ENCODE measurements at regions not wholly inside any gene's neighbourhood (a gene's known extent, or its start where the extent isn't known, plus 50 kb on each side); places are given as distances from the start of the nearest gene placed in this dataset.

DNA sequence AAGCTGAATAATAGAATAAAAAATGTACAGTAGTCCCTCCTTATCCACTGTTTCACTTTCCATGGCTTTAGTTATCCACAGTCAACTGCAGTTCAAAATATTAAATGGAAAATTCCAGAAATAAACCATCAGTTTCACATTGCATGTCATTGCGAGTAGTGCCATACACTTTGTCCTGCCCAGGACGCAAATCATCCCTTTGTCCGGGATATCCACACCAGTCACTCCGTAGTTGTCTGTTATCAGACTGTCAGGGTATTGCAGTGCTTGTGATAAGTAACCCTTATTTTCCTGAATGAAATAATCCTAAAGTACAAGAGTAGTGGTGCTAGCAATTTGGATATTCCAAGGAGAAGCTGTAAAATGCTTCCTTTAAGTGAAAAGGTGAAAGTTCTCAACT is 271.3 kb downstream of the DKK2 start:
- no peak for DNase-seq

- no peak for DNase-seq
Observed at GRCh38 chr4:106762666-106763443, 273.3 kb downstream of the DKK2 start.

DNA sequence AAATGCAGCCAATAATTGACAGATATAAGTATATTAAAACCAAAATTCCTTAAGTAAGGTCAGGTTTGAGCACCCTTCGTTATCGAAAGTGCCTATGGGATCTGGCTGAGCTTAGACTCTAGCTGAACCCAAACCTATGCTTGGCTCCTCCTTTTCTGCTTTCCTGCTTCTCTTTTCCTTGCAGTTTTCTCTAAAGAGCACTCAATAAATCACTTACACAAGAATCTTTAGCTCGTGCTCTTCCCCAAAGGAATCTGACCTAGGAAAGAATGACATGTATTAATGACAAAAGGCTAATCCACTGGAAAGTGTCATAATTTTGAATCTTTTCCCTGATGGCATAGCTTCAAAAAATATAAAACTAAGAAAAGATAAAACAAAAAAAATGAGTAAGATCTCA is 282.7 kb downstream of the DKK2 start:
- no peak for DNase-seq

GRCh38 chr4:106746451-106746850 is 289.7 kb downstream of the DKK2 start:
- no peak for DNase-seq

- DNase-seq: no peak
Observed at GRCh38 chr4:106738121-106738520, 298.0 kb downstream of the DKK2 start.

GRCh38 chr4:106718548-106718947 is 317.6 kb downstream of the DKK2 start:
- DNase-seq: no peak

- no peak for DNase-seq
Observed at GRCh38 chr4:106717091-106717490, 319.0 kb downstream of the DKK2 start.

DNA sequence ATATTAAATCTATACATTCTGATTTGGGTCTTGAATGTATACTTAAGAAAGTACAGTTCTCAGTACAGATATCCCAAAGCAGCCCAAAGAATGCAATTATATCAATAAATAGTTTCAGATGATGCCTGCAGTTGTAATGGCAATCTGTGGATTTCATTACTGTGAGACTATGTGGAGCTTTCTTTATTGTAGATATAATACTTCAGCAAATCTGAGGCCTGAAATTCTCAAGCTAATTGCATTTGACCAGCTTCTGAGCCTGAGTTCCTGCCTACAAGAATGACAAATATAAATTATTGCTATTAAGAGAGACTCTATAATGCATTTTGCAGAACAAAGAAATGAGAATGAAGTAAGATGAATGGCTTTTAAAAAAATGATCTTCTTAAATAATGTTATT is 320.3 kb downstream of the DKK2 start:
- DNase-seq: no peak

- DNase-seq: no peak
Observed at GRCh38 chr4:106708464-106708816, 327.7 kb downstream of the DKK2 start.

DNA sequence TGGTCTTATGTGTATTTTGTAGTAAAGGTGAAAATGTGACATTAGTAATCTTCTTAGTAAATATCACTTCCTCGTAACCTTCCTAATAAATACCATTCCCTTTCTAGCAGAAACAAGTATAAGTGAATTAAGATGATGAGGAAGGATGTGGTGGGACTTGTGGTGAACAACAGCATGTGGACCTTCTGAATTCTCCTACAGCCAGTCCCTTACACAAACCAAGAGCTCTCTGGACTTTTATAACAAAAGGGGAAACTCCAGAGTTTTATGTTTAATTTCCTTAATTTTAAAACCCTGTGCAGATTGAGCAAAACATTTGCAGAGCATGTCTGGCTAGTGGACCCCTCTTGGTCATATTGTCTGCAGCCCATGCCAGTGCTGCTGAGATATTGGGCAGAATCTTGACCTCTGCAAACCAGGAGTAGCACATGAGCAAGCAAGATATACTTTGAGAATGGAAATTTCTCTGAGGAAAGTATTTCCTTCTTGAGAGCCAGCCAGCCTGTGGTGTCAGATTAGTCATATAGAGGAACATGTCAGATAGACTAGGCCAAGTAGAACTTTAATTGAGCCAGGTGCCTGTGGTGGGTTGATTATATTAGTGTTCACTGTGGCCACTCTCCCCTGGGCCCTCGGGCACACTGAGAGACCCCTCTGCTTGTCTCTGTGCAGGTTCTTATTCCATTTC is 328.2 kb downstream of the DKK2 start:
- DNase-seq: no peak

DNA sequence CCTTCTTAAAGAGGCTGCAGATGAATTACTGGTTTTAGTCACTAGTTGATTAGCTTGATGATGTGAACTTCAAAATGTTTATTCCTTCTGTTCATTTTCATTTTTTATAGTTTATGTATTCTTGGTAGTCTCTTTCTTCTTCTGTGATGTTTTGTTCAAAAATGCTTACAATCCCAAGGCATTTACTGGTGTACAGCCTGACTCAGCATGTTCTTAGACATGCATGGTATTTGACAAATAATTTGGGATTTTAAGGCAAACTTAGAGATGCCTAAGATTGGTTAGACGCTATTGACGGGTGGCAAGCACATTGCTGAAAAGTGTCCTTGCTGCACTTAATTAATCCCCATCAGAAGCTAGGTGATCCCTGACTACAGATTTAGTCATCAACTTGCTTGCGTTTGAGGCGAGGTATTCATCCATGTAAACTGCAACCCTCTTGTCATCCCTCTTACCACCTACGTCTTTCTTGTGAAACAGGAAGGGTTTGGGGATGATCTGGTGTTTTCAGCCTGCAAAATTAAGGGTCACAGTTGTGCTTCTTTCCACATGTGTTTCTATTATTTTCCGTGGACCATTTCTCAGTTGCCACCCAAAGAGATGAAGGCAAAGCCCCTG is 331.8 kb downstream of the DKK2 start:
- no peak for DNase-seq

GRCh38 chr4:106700321-106700720 is 331.7 kb upstream of the GIMD1 start:
- DNase-seq: no peak

GRCh38 chr4:106698621-106699195 is 330.1 kb upstream of the GIMD1 start:
- no peak for DNase-seq

DNA sequence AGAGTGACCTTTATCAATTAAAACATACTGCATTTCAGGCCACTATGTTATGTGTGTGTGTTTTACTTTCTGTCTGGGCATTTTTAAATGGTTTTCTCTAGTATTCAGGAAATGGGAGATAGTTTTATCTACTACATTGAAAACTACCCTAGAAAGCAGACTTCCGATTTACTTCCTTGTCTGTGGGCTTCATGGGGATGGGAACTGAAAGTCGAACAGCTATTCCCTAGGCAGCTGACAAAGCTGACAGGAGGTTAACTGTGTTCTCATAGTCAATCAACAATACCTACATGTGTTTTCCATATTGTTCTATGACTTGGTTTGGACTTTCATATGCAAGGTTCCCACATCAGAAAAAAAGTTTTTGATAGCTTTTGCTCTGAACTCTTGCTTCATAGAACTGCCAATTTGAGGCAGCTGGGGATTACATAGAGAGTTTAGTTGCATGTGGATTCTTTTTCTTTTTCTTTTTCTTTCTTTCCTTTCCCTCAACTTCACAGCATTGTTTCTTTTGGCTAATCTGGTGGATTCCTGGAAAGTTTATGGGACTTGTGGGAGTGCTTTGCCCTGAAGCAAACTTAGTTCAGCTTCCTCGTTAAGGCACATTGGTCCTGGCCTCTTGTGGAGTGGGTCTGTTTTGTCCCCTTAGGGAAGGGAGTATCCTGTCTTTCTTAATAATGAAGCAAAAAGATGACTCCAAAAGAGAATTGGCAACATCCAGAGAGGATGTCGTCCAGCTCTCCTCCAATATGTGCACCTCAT is 327.1 kb upstream of the GIMD1 start:
- DNase-seq: no peak

GRCh38 chr4:106694232-106694631 is 325.7 kb upstream of the GIMD1 start:
- no peak for DNase-seq

DNA sequence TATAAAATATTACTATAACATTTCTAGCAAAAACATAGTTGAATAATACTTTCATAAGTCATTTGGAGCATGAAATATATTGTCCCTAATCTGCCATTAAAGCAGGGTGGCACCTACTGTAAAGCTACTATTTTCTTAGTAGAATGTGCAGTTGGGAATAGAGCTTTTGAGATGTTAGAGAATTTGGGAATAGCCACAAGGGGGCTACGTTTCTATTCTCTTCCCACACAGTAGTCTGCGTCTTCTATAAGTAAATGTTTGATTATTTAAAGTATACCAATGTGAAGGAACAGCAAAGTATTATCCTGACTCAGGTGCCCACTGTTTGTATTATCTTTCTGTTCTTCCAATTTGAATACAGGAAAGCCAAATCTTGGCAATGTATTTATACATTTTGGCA is 323.2 kb upstream of the GIMD1 start:
- DNase-seq: no peak

GRCh38 chr4:106690487-106690886 is 321.9 kb upstream of the GIMD1 start:
- no peak for DNase-seq

- DNase-seq: no peak
Observed at GRCh38 chr4:106687026-106687425, 318.4 kb upstream of the GIMD1 start.

GRCh38 chr4:106681381-106681921 is 312.9 kb upstream of the GIMD1 start:
- no peak for DNase-seq

- DNase-seq: no peak
Observed at GRCh38 chr4:106679063-106679462, 310.5 kb upstream of the GIMD1 start.

DNA sequence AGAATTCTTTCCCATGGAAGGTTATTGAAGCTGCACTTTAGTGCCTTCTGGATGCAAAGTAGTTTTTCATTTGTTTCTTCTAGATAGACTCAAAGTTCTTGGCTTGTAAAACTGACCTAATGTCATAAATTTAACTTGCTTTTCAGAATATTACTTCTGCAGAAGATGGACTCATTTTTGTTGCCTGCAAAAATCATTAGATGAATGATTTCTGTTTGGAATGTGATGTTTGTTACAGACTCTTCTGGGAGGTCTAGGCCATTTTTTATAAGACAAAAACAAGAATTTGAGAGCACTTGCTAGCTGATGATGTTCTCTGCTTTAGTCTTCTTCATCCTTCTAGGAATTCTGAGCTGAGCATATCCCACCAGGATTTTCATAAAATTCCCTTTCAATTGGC is 308.6 kb upstream of the GIMD1 start:
- no peak for DNase-seq

DNA sequence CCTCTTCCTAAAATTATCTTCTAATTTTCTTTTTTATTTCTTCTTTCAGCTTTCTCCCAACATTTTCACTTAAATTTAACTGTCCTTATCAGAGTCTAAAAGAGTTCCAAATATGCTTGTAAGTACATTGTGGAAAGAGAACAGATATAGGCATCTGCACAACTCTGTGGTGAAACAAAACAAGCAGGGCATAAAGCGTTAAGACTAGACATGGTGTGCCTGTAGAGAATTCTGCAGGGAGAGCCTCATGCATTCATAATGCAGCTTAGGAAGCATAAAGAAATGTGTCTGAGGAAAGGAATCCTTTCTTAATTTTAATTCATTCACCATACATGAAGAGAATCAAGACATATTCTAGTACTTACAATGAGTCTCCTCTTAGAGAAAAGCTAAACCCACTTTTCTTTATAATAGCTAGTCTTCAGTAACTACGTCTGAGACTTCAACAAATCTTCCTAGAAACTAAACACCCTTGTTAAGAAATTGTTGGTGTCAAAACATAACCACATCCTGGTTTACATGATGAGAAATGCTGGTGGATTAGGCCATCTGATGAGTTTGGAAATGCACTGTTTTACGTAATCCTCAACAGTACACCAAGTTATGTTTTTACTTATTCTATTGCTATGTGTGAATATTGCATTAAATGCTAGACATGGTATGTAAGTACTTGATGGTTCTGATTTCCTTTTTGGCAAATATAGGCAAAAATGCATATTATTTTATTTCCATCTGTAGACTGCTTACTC is 307.8 kb upstream of the GIMD1 start:
- DNase-seq: no peak
